ENCODE measurements at regions not wholly inside any gene's neighbourhood (a gene's known extent, or its start where the extent isn't known, plus 50 kb on each side); places are given as distances from the start of the nearest gene placed in this dataset.
A peak's percentile ranks its signal among the peaks of the same experiment; 100 is the strongest.

GRCh38 chr16:5633845-5634440 is 536.3 kb upstream of the EEF2KMT start:
- Histone ChIP-seq H3K27me3 (ENCODE audit: control insufficient read depth, low read length) (no peaks in the 10 kb centered on the region), H3K4me1 (ENCODE audit: control insufficient read depth, low read length) (no peaks in the 10 kb centered on the region), H3K4me2 (ENCODE audit: low read length) (no peak overlapping the region), H3F3A (ENCODE audit: control insufficient read depth, insufficient read depth) (no peaks in the 10 kb centered on the region), H3K27ac (ENCODE audit: low read depth, low read length) (no peak overlapping the region), H3K9me2 (replicated peaks; ENCODE audit: control insufficient read depth, low read length) (no peaks in the 10 kb centered on the region), H3K9me3 (ENCODE audit: control insufficient read depth, insufficient read depth, low read length) (no peaks in the 10 kb centered on the region), H3K36me3 (ENCODE audit: control insufficient read depth, low read length) (no peaks in the 10 kb centered on the region), H3K79me2 (ENCODE audit: control insufficient read depth, low read length) (no peaks in the 10 kb centered on the region), H3K4me3 (ENCODE audit: low read length) (no peak overlapping the region), H4K20me1 (ENCODE audit: control insufficient read depth, insufficient read depth, low read depth, low read length) (no peaks in the 10 kb centered on the region)
- TF ChIP-seq CTCF (IDR thresholded peaks at IDR 0.05; ENCODE audit: low read depth, low read length, poor library complexity, severe bottlenecking) (peak; percentile 71), EZH2phosphoT487 (IDR thresholded peaks at IDR 0.05; ENCODE audit: borderline replicate concordance, low read length) (no peak)

- H3K4me1 ChIP-seq (ENCODE audit: control insufficient read depth, low read length): no peaks in the 10 kb centered on the region
- H3K9me3 ChIP-seq (ENCODE audit: control insufficient read depth, insufficient read depth, low read length): no peaks in the 10 kb centered on the region
- no peaks in the 10 kb centered on the region for H3K79me2 ChIP-seq (ENCODE audit: control insufficient read depth, low read length)
- no peaks in the 10 kb centered on the region for H3K36me3 ChIP-seq (ENCODE audit: control insufficient read depth, low read length)
- TF ChIP-seq EZH2phosphoT487 (IDR thresholded peaks at IDR 0.05; ENCODE audit: borderline replicate concordance, low read length) (no peak), CTCF (IDR thresholded peaks at IDR 0.05; ENCODE audit: low read depth, low read length, poor library complexity, severe bottlenecking) (no peak)
- no peak overlapping the region for H3K4me3 ChIP-seq (ENCODE audit: low read length)
- no peaks in the 10 kb centered on the region for H4K20me1 ChIP-seq (ENCODE audit: control insufficient read depth, insufficient read depth, low read depth, low read length)
- H3K4me2 ChIP-seq (ENCODE audit: low read length): no peak overlapping the region
- H3F3A ChIP-seq (ENCODE audit: control insufficient read depth, insufficient read depth): no peaks in the 10 kb centered on the region
- H3K9me2 ChIP-seq (replicated peaks; ENCODE audit: control insufficient read depth, low read length): no peaks in the 10 kb centered on the region
- no peaks in the 10 kb centered on the region for H3K27me3 ChIP-seq (ENCODE audit: control insufficient read depth, low read length)
- no peak overlapping the region for H3K27ac ChIP-seq (ENCODE audit: low read depth, low read length)
These were observed 524.8 kb upstream of the EEF2KMT start for GRCh38 chr16:5622234-5622884.

GRCh38 chr16:5621826-5622225 is 524.2 kb upstream of the EEF2KMT start:
- Histone ChIP-seq H3K4me1 (ENCODE audit: control insufficient read depth, low read length) (no peaks in the 10 kb centered on the region), H3K79me2 (ENCODE audit: control insufficient read depth, low read length) (no peaks in the 10 kb centered on the region), H3K27me3 (ENCODE audit: control insufficient read depth, low read length) (no peaks in the 10 kb centered on the region), H3F3A (ENCODE audit: control insufficient read depth, insufficient read depth) (no peaks in the 10 kb centered on the region), H3K27ac (ENCODE audit: low read depth, low read length) (no peak overlapping the region), H3K4me2 (ENCODE audit: low read length) (no peak overlapping the region), H4K20me1 (ENCODE audit: control insufficient read depth, insufficient read depth, low read depth, low read length) (no peaks in the 10 kb centered on the region), H3K9me2 (replicated peaks; ENCODE audit: control insufficient read depth, low read length) (no peaks in the 10 kb centered on the region), H3K9me3 (ENCODE audit: control insufficient read depth, insufficient read depth, low read length) (no peaks in the 10 kb centered on the region), H3K4me3 (ENCODE audit: low read length) (no peak overlapping the region), H3K36me3 (ENCODE audit: control insufficient read depth, low read length) (no peaks in the 10 kb centered on the region)
- TF ChIP-seq EZH2phosphoT487 (IDR thresholded peaks at IDR 0.05; ENCODE audit: borderline replicate concordance, low read length): no peak
- no peak for TF ChIP-seq CTCF (IDR thresholded peaks at IDR 0.05; ENCODE audit: low read depth, low read length, poor library complexity, severe bottlenecking)
